ENCODE measurements at regions not wholly inside any gene's neighbourhood (a gene's known extent, or its start where the extent isn't known, plus 50 kb on each side); places are given as distances from the start of the nearest gene placed in this dataset.
A peak's percentile ranks its signal among the peaks of the same experiment; 100 is the strongest.

- 81% methylated on average over 3 of the region's 3 CpGs; no CpG with 5 or more reads in 1 of the 2 donors for WGBS, 2 donors (ENCODE audit: low coverage in 1 of 2)
- no peak for DNase-seq
- Histone ChIP-seq H3K27ac (no peak overlapping the region), H3K9me3 (no peaks in the 10 kb centered on the region), H3K36me3 (no peaks in the 10 kb centered on the region), H3K4me1 (no peaks in the 10 kb centered on the region), H3K4me3 (no peak overlapping the region), H3K27me3 (no peaks in the 10 kb centered on the region)
- in situ Hi-C loops (cut with MboI; ENCODE audit: low pct_ligation_motif_present in 1 of 4, low pct_unique_long_range_greater_than_20kb in 1 of 4, low sequenced_read_pairs in 3 of 4) (no loop called here), intact Hi-C loops (cut with DNase I; ENCODE audit: low total_unique reads) (no loop called here)
- TF ChIP-seq EP300 (IDR thresholded peaks at IDR 0.05; ENCODE audit: low read depth) (no peak), POLR2AphosphoS5 (IDR thresholded peaks at IDR 0.05) (no peak), POLR2A (IDR thresholded peaks at IDR 0.05) (no peak), CTCF (IDR thresholded peaks at IDR 0.05) (no peak)
These were observed 119.3 kb upstream of the AP1S2 start for GRCh38 chrX:15973946-15974345.

- in situ Hi-C loops (cut with MboI; ENCODE audit: low pct_ligation_motif_present in 1 of 4, low pct_unique_long_range_greater_than_20kb in 1 of 4, low sequenced_read_pairs in 3 of 4) (no loop called here), intact Hi-C loops (cut with DNase I; ENCODE audit: low total_unique reads) (no loop called here)
- 44% methylated on average over 2 of the region's 2 CpGs; no CpG with 5 or more reads in 1 of the 2 donors for WGBS, 2 donors (ENCODE audit: low coverage in 1 of 2)
- no peaks in the 10 kb centered on the region for H3K36me3 ChIP-seq
- H3K4me1 ChIP-seq: no peaks in the 10 kb centered on the region
- peak; percentile 12 for DNase-seq
- no peak overlapping the region for H3K27ac ChIP-seq
- TF ChIP-seq CTCF (IDR thresholded peaks at IDR 0.05) (peak in 2 of 5 experiments; percentile 15 to 17), EP300 (IDR thresholded peaks at IDR 0.05; ENCODE audit: low read depth) (no peak)
- H3K4me3 ChIP-seq: no peak overlapping the region
- H3K27me3 ChIP-seq: no peaks in the 10 kb centered on the region
- H3K9me3 ChIP-seq: no peaks in the 10 kb centered on the region
These were observed 118.7 kb upstream of the AP1S2 start for GRCh38 chrX:15973299-15973698.

- Histone ChIP-seq H3K9me3 (no peaks in the 10 kb centered on the region), H3K4me3 (no peak overlapping the region), H3K36me3 (no peaks in the 10 kb centered on the region), H3K27me3 (no peaks in the 10 kb centered on the region), H3K27ac (no peak overlapping the region), H3K4me1 (no peaks in the 10 kb centered on the region)
- in situ Hi-C loops (cut with MboI; ENCODE audit: low pct_ligation_motif_present in 1 of 4, low pct_unique_long_range_greater_than_20kb in 1 of 4, low sequenced_read_pairs in 3 of 4): no loop called here
- no peak for DNase-seq
- 49% methylated on average over 4 of the region's 4 CpGs; no CpG with 5 or more reads in 1 of the 2 donors for WGBS, 2 donors (ENCODE audit: low coverage in 1 of 2)
- intact Hi-C loops (cut with DNase I; ENCODE audit: low total_unique reads): no loop called here
- no peak for TF ChIP-seq POLR2A (IDR thresholded peaks at IDR 0.05)
- TF ChIP-seq CTCF (IDR thresholded peaks at IDR 0.05): no peak
- TF ChIP-seq POLR2AphosphoS5 (IDR thresholded peaks at IDR 0.05): no peak
- TF ChIP-seq EP300 (IDR thresholded peaks at IDR 0.05; ENCODE audit: low read depth): no peak
These were observed 117.1 kb upstream of the AP1S2 start for GRCh38 chrX:15971696-15972095.

GRCh38 chrX:15963858-15964257 lies 109.2 kb upstream of the AP1S2 start:
- no peak for TF ChIP-seq EP300 (IDR thresholded peaks at IDR 0.05; ENCODE audit: low read depth)
- TF ChIP-seq CTCF (IDR thresholded peaks at IDR 0.05): no peak
- TF ChIP-seq POLR2AphosphoS5 (IDR thresholded peaks at IDR 0.05): no peak
- TF ChIP-seq POLR2A (IDR thresholded peaks at IDR 0.05): no peak
- in situ Hi-C loops (cut with MboI; ENCODE audit: low pct_ligation_motif_present in 1 of 4, low pct_unique_long_range_greater_than_20kb in 1 of 4, low sequenced_read_pairs in 3 of 4): no loop called here
- Histone ChIP-seq H3K9me3 (no peaks in the 10 kb centered on the region), H3K4me3 (no peak overlapping the region), H3K27ac (no peak overlapping the region), H3K4me1 (no peaks in the 10 kb centered on the region), H3K27me3 (no peaks in the 10 kb centered on the region), H3K36me3 (no peaks in the 10 kb centered on the region)
- 79 to 80% methylated on average over 1 of the region's 1 CpG for WGBS, 2 donors (ENCODE audit: low coverage in 1 of 2)
- intact Hi-C loops (cut with DNase I; ENCODE audit: low total_unique reads): no loop called here
- no peak for DNase-seq
